ELR (cell line): ENCODE measurements at regions not wholly inside any gene's neighbourhood (a gene's known extent, or its start where the extent isn't known, plus 50 kb on each side); places are given as distances from the start of the nearest gene placed in this dataset.

Source experiments
- DNase-seq: peaks from one replicate; pipeline ENCODE4 v3.0.0-alpha.2; 2015; ENCODE audit warnings: low read depth

GRCh38 chr5:146940295-146940694 lies 61.7 kb upstream of the PPP2R2B start:
- no peak for DNase-seq

- no peak for DNase-seq
Measured at GRCh38 chr5:146944019-146944418, 65.5 kb upstream of the PPP2R2B start.

- DNase-seq, result no peak
Measured at GRCh38 chr5:146944764-146945616, 66.4 kb upstream of the PPP2R2B start.

- no peak for DNase-seq
Measured at GRCh38 chr5:146945617-146946084, 67.1 kb upstream of the PPP2R2B start.

GRCh38 chr5:146947181-146947941 lies 68.8 kb upstream of the PPP2R2B start:
- DNase-seq, result peak; percentile 55

- no peak for DNase-seq
Measured at GRCh38 chr5:146948666-146949065, 70.1 kb upstream of the PPP2R2B start.

GRCh38 chr5:146952168-146952567 lies 73.6 kb upstream of the PPP2R2B start:
- DNase-seq, result no peak

- no peak for DNase-seq
Measured at GRCh38 chr5:146956217-146956616, 77.7 kb upstream of the PPP2R2B start.

- no peak for DNase-seq
Measured at GRCh38 chr5:146959360-146959759, 80.8 kb upstream of the PPP2R2B start.

GRCh38 chr5:146962801-146963355 lies 84.3 kb upstream of the PPP2R2B start:
- peak; percentile 18 for DNase-seq

GRCh38 chr5:146965761-146966659 lies 87.5 kb upstream of the PPP2R2B start:
- DNase-seq, result peak; percentile 76

- DNase-seq, result no peak
Measured at GRCh38 chr5:146967646-146968045, 89.1 kb upstream of the PPP2R2B start.

- DNase-seq, result no peak
Measured at GRCh38 chr5:146971401-146971800, 92.8 kb upstream of the PPP2R2B start.

- DNase-seq, result no peak
Measured at GRCh38 chr5:146986469-146986868, 107.9 kb upstream of the PPP2R2B start.

GRCh38 chr5:146993876-146994530 lies 115.4 kb upstream of the PPP2R2B start:
- DNase-seq, result no peak

- no peak for DNase-seq
Measured at GRCh38 chr5:146995878-146996277, 117.3 kb upstream of the PPP2R2B start.

GRCh38 chr5:147015405-147015804 lies 136.8 kb upstream of the PPP2R2B start:
- no peak for DNase-seq

GRCh38 chr5:147017191-147017590 lies 138.6 kb upstream of the PPP2R2B start:
- no peak for DNase-seq

- no peak for DNase-seq
Measured at GRCh38 chr5:147017621-147018020, 139.1 kb upstream of the PPP2R2B start.

GRCh38 chr5:147018812-147019211 lies 140.3 kb upstream of the PPP2R2B start:
- DNase-seq, result no peak

- DNase-seq, result no peak
Measured at GRCh38 chr5:147036691-147037245, 158.2 kb upstream of the PPP2R2B start.
